ENCODE measurements at regions not wholly inside any gene's neighbourhood (a gene's known extent, or its start where the extent isn't known, plus 50 kb on each side); places are given as distances from the start of the nearest gene placed in this dataset.
A peak's percentile ranks its signal among the peaks of the same experiment; 100 is the strongest.

DNA sequence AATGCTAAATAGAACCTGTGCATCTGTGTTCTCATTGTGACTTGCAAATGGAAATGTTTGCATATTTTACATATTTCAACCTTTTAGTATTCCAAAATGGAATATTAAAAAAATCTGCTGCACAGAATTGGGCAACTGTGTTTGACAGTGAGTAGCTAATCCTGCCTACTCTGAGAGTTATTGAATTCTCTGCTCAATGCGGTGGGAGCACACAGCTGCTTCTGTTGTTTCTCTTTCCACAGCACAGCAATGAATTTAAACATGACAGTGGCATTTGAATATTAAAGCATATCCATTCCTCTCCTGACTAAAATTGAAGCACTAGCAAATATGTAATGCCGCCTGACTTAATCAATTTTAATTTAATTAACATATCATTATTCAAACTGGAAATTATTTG, 366.6 kb downstream of the GASK1B start:
- TF ChIP-seq CTCF (IDR thresholded peaks at IDR 0.05) = no peak
- no peak overlapping the region for H3K27ac ChIP-seq
- H3K4me1 ChIP-seq (ENCODE audit: control insufficient read depth in 1 of 2, low read depth in 2 of 2) = peaks cover 18 to 22% of the 10 kb centered on the region in 2 donors

GRCh38 chr4:157804986-157805385, 367.8 kb downstream of the GASK1B start:
- no peaks in the 10 kb centered on the region for H3K9me3 ChIP-seq
- ATAC-seq (ENCODE audit: insufficient number of reproducible peaks, low FRiP score, low read depth) (no peak), DNase-seq (ENCODE audit: low spot score) (no peak)
- no peaks in the 10 kb centered on the region for H3K27me3 ChIP-seq (replicated peaks; ENCODE audit: insufficient read depth)
- H3K4me3 ChIP-seq = no peak overlapping the region
- peak; percentile 33 for TF ChIP-seq CTCF (IDR thresholded peaks at IDR 0.05)
- peak overlapping the region in 1 of 2 donors; percentile 78 for H3K27ac ChIP-seq
- H3K4me1 ChIP-seq (ENCODE audit: control insufficient read depth in 1 of 2, low read depth in 2 of 2) = peaks cover 18 to 22% of the 10 kb centered on the region in 2 donors
- H3K36me3 ChIP-seq = no peaks in the 10 kb centered on the region

More for the DNA sequence above, 366.6 kb downstream of the GASK1B start:
- Histone ChIP-seq H3K27me3 (replicated peaks; ENCODE audit: insufficient read depth) (no peaks in the 10 kb centered on the region), H3K4me3 (no peak overlapping the region), H3K9me3 (no peaks in the 10 kb centered on the region), H3K36me3 (no peaks in the 10 kb centered on the region)
- no peak for DNase-seq (ENCODE audit: low spot score)
- no peak for ATAC-seq (ENCODE audit: insufficient number of reproducible peaks, low FRiP score, low read depth)

DNA sequence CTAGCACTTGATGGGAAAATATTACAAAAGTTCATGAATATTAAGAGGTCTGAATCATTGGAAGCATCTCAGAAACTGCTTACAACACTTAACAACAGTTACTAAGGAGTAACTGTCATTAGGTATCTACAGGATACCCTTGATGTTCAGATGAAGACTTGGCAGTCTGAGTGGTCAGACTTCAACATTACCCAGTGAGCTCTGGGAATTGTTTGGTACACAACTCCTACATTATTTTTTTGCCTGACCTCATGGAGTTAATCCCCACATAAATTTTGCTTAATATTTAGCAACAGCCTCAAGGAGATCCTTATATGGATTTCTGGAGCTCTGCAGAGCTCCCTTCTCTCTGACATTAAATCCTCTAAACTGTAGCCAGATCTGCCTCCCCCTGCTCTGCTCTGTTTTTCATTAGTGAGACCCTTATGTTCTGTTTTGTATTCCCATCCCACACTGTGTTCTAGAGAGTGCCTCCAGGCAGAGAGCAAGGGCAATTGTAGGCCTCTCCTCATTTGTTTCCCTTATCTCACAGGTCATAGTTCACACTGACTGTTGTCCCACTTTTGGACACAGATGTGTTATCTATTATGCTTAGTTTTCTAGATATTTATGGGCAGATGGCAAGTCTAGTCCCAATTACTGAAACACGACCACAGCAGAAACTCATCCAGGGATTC, 368.8 kb downstream of the GASK1B start:
- ATAC-seq (ENCODE audit: insufficient number of reproducible peaks, low FRiP score, low read depth) (no peak), DNase-seq (ENCODE audit: low spot score) (no peak)
- peaks cover 17 to 22% of the 10 kb centered on the region in 2 donors for H3K4me1 ChIP-seq (ENCODE audit: control insufficient read depth in 1 of 2, low read depth in 2 of 2)
- H3K27me3 ChIP-seq (replicated peaks; ENCODE audit: insufficient read depth) = no peaks in the 10 kb centered on the region
- no peak for TF ChIP-seq CTCF (IDR thresholded peaks at IDR 0.05)
- peak overlapping the region; percentile 51 to 78 for H3K27ac ChIP-seq
- H3K4me3 ChIP-seq = no peak overlapping the region
- H3K9me3 ChIP-seq = no peaks in the 10 kb centered on the region
- H3K36me3 ChIP-seq = no peaks in the 10 kb centered on the region

- Histone ChIP-seq H3K36me3 (no peaks in the 10 kb centered on the region), H3K4me3 (no peak overlapping the region), H3K4me1 (ENCODE audit: control insufficient read depth in 1 of 2, low read depth in 2 of 2) (peaks cover 13 to 22% of the 10 kb centered on the region in 2 donors), H3K27me3 (replicated peaks; ENCODE audit: insufficient read depth) (no peaks in the 10 kb centered on the region), H3K27ac (peak overlapping the region; percentile 51 to 78), H3K9me3 (no peaks in the 10 kb centered on the region)
- no peak for TF ChIP-seq CTCF (IDR thresholded peaks at IDR 0.05)
- ATAC-seq (ENCODE audit: insufficient number of reproducible peaks, low FRiP score, low read depth) (no peak), DNase-seq (ENCODE audit: low spot score) (no peak)
Observed at GRCh38 chr4:157803421-157803820, 369.4 kb downstream of the GASK1B start.

- no peak overlapping the region for H3K27ac ChIP-seq
- H3K36me3 ChIP-seq = no peaks in the 10 kb centered on the region
- H3K9me3 ChIP-seq = no peaks in the 10 kb centered on the region
- no peaks in the 10 kb centered on the region for H3K4me1 ChIP-seq (ENCODE audit: control insufficient read depth in 1 of 2, low read depth in 2 of 2)
- no peak overlapping the region for H3K4me3 ChIP-seq
- no peak for TF ChIP-seq CTCF (IDR thresholded peaks at IDR 0.05)
- ATAC-seq (ENCODE audit: insufficient number of reproducible peaks, low FRiP score, low read depth) = no peak
- DNase-seq (ENCODE audit: low spot score) = no peak
- H3K27me3 ChIP-seq (replicated peaks; ENCODE audit: insufficient read depth) = no peaks in the 10 kb centered on the region
Observed at GRCh38 chr4:157795495-157795894, 377.3 kb downstream of the GASK1B start.

Data from thoracic aorta (tissue), 2 donors.